Fibroblast of the aortic adventitia (primary cell): ENCODE measurements at regions not wholly inside any gene's neighbourhood (a gene's known extent, or its start where the extent isn't known, plus 50 kb on each side); places are given as distances from the start of the nearest gene placed in this dataset.

Experiments used
- DNase-seq: peaks from one replicate; pipeline ENCODE4 v3.0.0-alpha.2; 2010; ENCODE audit warnings: low read depth
- H3K4me3 ChIP-seq: 2 replicates; pipeline ENCODE4 v1.5.1; 2011; ENCODE audit warnings: low read depth, mild to moderate bottlenecking, control low read depth, low read length, moderate library complexity
- TF ChIP-seq, protein P1 (sequence below): IDR thresholded peaks from 2 replicates; pipeline ENCODE4 v1.5.1; 2011; ENCODE audit warnings: mild to moderate bottlenecking, low read length, control low read depth, inconsistent platforms; ENCODE audit not compliant: insufficient read depth

DNA sequence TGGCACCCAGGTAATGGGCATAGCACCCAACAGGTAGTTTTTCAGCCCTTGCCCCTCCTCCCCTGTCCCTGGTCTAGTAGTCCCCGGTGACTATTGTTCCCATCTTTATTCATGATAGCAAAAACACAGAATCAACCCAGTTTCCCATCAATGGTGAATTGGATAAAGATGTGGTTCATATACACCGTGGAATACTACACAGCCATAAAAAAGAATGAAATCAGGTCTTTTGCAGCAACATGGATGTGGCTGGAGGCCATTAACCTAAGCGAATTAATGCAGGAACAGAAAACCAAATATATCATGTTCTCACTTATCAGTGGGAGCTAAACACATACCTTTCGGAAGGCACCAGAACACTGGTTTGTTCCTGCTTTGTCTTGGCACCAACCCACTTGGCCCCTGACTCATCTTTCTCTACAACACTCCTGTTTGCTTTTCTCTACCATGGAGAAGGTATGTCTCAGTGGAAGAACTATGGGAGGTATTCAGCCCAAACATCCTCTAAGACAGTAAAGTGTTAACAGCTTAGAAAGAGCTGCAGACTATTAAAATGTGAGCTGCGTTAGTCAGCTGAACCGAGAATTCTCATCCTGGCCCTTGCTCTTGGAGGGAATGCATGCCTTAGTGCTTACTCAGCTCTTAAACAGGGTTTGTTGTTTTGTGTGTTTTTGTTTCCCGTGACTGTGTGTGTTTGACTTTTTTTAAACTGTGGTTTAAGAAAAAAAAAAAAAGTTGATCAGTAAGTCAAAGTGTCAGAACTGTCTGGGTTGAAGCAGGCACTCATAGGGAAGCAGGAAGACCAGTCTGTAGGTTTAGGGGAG, 203.0 kb downstream of the TOMM20 start:
- H3K4me3 ChIP-seq, result no peak overlapping the region
- TF ChIP-seq, protein P1, sequence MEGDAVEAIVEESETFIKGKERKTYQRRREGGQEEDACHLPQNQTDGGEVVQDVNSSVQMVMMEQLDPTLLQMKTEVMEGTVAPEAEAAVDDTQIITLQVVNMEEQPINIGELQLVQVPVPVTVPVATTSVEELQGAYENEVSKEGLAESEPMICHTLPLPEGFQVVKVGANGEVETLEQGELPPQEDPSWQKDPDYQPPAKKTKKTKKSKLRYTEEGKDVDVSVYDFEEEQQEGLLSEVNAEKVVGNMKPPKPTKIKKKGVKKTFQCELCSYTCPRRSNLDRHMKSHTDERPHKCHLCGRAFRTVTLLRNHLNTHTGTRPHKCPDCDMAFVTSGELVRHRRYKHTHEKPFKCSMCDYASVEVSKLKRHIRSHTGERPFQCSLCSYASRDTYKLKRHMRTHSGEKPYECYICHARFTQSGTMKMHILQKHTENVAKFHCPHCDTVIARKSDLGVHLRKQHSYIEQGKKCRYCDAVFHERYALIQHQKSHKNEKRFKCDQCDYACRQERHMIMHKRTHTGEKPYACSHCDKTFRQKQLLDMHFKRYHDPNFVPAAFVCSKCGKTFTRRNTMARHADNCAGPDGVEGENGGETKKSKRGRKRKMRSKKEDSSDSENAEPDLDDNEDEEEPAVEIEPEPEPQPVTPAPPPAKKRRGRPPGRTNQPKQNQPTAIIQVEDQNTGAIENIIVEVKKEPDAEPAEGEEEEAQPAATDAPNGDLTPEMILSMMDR, result no peak
- DNase-seq, result peak; percentile 98

- TF ChIP-seq, protein P1, result no peak
- H3K4me3 ChIP-seq, result no peak overlapping the region
- no peak for DNase-seq
Measured at GRCh38 chr1:234924450-234925355, 203.9 kb downstream of the TOMM20 start.

DNA sequence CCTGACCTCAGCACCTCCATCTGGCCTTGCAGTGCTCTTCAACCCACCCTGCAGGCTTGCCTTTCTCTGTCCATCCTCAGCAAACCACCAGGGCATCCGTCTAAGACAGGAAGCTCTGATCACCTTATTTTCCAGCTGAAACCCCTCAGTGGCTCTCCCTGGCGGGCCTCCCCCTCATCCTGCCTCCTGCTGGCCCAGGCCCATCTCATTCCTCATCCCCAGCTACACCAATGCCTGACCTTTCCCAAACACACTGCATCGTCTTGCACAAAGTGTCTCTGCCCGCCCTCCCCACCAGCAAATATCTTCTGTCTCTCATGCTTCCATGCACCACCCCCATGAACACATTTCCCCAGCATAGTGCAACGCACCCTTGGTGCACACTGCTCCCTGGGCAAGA, 205.0 kb downstream of the TOMM20 start:
- TF ChIP-seq, protein P1, result no peak
- H3K4me3 ChIP-seq, result no peak overlapping the region
- no peak for DNase-seq

- no peak overlapping the region for H3K4me3 ChIP-seq
- TF ChIP-seq, protein P1, result no peak
Measured at GRCh38 chr1:234922987-234923386, 205.7 kb downstream of the TOMM20 start.

GRCh38 chr1:234921266-234922062, 207.2 kb downstream of the TOMM20 start:
- DNase-seq, result no peak
- no peak overlapping the region for H3K4me3 ChIP-seq
- TF ChIP-seq, protein P1, result no peak

More at GRCh38 chr1:234922987-234923386, 205.7 kb downstream of the TOMM20 start:
- no peak for DNase-seq

- no peak overlapping the region for H3K4me3 ChIP-seq
- DNase-seq, result no peak
- TF ChIP-seq, protein P1, result no peak
Measured at GRCh38 chr1:234920843-234921140, 207.8 kb downstream of the TOMM20 start.
